Erythroblast (primary cell): ENCODE measurements at regions not wholly inside any gene's neighbourhood (a gene's known extent, or its start where the extent isn't known, plus 50 kb on each side); places are given as distances from the start of the nearest gene placed in this dataset.

Experiments used
- GATA1 ChIP-seq: IDR thresholded peaks from 2 replicates; pipeline ENCODE4 v1.6.1; 2011; ENCODE audit warnings: low read depth, mild to moderate bottlenecking, control low read depth, low read length, moderate library complexity
- POLR2A ChIP-seq: IDR thresholded peaks from 2 replicates; pipeline ENCODE4 v1.6.1; 2011; ENCODE audit warnings: mild to moderate bottlenecking, low read length

DNA sequence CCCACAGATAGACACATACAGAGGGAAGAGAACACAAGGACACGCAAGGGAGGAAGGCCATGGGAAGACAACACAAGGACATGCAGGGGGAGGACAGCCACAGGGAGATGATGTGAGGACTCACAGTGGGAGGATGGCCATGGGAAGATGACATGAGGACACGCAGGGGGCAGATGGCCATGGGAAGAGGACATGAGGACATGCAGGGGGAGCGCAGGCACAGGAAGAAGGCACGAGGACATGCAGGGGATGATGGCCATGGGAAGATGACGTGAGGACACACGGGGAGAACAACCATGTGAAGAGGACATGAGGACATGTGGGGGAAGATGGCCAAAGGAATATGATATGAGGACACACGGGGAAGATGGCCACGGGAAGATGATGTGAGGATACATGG lies 84.7 kb downstream of the UQCRFS1 start:
- TF ChIP-seq POLR2A (no peak), GATA1 (no peak)
